ENCODE measurements at regions not wholly inside any gene's neighbourhood (a gene's known extent, or its start where the extent isn't known, plus 50 kb on each side); places are given as distances from the start of the nearest gene placed in this dataset.

DNA sequence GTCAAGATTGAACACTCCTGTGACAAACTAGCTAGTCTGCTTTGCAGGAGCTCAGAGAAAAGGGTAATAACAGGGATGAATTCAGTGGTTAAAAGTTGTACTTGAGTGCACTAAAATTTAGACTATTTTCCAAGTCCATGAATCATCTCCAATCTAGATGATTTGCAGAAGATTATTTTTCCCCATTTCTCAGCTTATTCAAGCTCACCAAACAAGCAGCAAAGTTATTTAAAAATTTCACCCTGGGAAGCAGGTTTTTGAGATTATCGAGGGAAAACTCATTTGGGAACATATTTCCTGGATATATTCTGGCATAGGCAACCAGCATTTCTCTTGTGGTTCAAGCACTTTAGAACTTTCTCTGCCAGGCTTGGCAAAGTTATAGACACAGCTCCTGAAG, 311.4 kb downstream of the TLE1 start:
- Histone ChIP-seq H3K36me3 (no peaks in the 10 kb centered on the region), H3K4me1 (no peaks in the 10 kb centered on the region), H3K27me3 (no peaks in the 10 kb centered on the region), H3K4me3 (no peak overlapping the region), H3K9me3 (no peaks in the 10 kb centered on the region), H3K27ac (no peak overlapping the region)
- ATAC-seq, result no peak
- TF ChIP-seq, protein P1, sequence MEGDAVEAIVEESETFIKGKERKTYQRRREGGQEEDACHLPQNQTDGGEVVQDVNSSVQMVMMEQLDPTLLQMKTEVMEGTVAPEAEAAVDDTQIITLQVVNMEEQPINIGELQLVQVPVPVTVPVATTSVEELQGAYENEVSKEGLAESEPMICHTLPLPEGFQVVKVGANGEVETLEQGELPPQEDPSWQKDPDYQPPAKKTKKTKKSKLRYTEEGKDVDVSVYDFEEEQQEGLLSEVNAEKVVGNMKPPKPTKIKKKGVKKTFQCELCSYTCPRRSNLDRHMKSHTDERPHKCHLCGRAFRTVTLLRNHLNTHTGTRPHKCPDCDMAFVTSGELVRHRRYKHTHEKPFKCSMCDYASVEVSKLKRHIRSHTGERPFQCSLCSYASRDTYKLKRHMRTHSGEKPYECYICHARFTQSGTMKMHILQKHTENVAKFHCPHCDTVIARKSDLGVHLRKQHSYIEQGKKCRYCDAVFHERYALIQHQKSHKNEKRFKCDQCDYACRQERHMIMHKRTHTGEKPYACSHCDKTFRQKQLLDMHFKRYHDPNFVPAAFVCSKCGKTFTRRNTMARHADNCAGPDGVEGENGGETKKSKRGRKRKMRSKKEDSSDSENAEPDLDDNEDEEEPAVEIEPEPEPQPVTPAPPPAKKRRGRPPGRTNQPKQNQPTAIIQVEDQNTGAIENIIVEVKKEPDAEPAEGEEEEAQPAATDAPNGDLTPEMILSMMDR (IDR thresholded peaks at IDR 0.05), result no peak
- TF ChIP-seq POLR2AphosphoS5 (IDR thresholded peaks at IDR 0.05) (no peak), POLR2A (IDR thresholded peaks at IDR 0.05) (no peak), EP300 (IDR thresholded peaks at IDR 0.05) (no peak)
- WGBS, 2 donors (ENCODE audit: low coverage in 1 of 2), result 71 to 75% methylated on average over 1 of the region's 1 CpG

DNA sequence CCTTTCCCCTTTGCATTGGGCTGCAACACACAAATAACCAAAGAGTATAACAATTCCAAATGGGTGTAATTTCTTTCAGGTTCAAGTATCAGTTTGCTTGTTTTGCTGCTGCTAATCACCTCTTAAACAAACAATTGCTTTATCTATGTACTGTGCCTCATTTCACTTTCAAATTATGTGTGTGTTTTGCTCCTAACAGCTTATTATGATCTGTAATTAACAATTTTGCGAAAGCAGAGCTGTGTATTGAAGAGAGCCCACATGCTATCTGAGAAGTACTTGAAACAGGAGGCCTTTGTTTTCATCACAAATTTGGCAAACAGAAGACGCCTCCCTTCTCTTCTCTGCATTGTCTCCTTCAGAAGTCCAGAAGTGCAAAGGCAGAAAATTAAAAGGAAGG, 312.0 kb downstream of the TLE1 start:
- no peaks in the 10 kb centered on the region for H3K4me1 ChIP-seq
- 75 to 100% methylated on average over 1 to 2 of the region's 2 CpGs for WGBS, 2 donors (ENCODE audit: low coverage in 1 of 2)
- H3K27ac ChIP-seq, result no peak overlapping the region
- TF ChIP-seq, protein P1 (IDR thresholded peaks at IDR 0.05), result no peak
- TF ChIP-seq POLR2AphosphoS5 (IDR thresholded peaks at IDR 0.05), result no peak
- H3K9me3 ChIP-seq, result no peaks in the 10 kb centered on the region
- ATAC-seq, result no peak
- H3K4me3 ChIP-seq, result no peak overlapping the region
- H3K27me3 ChIP-seq, result no peaks in the 10 kb centered on the region
- no peaks in the 10 kb centered on the region for H3K36me3 ChIP-seq

DNA sequence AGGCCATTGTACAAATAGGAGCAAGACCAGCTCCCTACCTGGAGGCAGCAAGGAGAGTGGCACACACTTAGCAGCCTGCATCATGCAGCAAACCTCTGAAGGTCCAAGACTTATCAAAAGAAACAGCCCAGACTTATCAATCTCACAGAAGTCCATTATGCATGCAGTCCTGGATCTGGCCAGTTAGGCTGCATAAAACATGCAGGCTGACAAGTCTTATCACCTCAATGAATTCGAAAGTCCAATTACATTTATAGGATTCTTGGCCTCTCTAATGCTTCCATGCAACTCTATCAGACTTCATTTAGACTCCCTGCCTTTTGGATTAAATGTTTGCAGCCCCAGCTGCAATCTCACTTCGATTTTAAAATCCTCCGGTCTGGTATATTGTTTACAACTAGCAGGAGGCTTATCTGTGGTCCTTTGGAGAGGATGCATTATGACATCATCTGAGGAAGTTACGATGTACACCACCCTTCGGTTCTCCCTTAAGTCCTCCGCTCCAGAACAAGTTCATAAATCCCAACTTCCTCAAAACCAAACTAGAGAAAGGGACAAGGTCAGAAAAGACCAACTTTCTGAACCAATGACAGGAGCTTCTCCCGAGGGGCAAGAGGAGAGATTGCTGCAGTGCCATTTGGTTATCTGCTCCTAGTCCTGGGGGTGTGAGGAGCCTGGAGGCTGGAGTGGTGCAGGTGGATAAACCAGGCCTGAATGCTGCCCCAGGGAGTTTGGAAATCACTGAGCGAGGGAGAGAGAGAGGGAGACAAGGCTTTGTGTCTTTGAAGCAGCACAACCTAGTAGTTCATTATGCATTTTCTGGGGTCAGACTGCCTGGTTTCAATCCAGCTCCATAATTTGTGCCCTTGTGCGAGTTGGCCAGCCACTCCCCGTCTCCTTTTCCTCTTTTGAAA, 313.9 kb downstream of the TLE1 start:
- no peaks in the 10 kb centered on the region for H3K9me3 ChIP-seq
- no peaks in the 10 kb centered on the region for H3K27me3 ChIP-seq
- no peaks in the 10 kb centered on the region for H3K36me3 ChIP-seq
- ATAC-seq, result no peak
- no peak overlapping the region for H3K4me3 ChIP-seq
- no peak for TF ChIP-seq POLR2A (IDR thresholded peaks at IDR 0.05)
- no peak for TF ChIP-seq POLR2AphosphoS5 (IDR thresholded peaks at IDR 0.05)
- no peak for TF ChIP-seq EP300 (IDR thresholded peaks at IDR 0.05)
- TF ChIP-seq, protein P1 (IDR thresholded peaks at IDR 0.05), result no peak
- H3K27ac ChIP-seq, result no peak overlapping the region
- WGBS, 2 donors (ENCODE audit: low coverage in 1 of 2), result 65 to 84% methylated on average over 6 to 7 of the region's 10 CpGs
- H3K4me1 ChIP-seq, result no peaks in the 10 kb centered on the region

DNA sequence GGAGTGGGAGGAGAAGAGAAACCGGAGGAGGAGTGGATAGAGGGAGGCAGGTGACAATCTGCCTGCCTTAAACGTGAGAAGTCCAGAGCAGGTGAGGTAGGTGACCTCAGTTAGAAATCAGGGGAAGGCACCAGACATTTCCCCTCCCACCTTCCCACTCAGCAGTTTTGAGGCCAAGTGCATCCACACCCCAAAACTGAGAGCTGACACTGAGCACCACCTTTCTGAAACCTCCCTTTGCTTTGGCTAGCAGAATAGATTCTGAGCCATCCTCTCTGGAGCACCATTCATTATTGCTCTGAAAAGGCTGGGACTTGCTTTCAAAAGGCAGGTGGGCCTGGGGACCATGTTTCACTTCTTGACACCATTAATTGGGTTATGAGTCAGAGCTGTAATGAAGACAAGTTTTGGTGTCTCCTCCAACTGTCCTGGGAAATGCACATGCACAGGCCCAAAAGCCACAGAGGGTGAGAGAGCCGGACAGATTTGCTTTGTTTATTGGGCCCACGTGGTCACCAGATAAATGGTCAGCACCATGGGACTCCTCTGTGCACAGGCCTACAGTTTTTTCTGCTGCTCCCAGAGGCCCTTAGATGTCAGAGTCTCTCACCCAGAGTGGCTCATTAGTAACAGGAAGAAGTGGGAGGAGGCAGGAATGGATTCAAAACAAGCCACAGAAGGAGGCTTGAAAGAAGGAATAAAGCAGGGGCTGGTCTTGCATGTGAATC, 314.7 kb downstream of the TLE1 start:
- 74 to 95% methylated on average over 2 to 4 of the region's 4 CpGs for WGBS, 2 donors (ENCODE audit: low coverage in 1 of 2)
- TF ChIP-seq EP300 (IDR thresholded peaks at IDR 0.05), result no peak
- no peak for TF ChIP-seq POLR2A (IDR thresholded peaks at IDR 0.05)
- TF ChIP-seq POLR2AphosphoS5 (IDR thresholded peaks at IDR 0.05), result no peak
- TF ChIP-seq, protein P1 (IDR thresholded peaks at IDR 0.05), result no peak
- H3K4me1 ChIP-seq, result no peaks in the 10 kb centered on the region
- H3K9me3 ChIP-seq, result no peaks in the 10 kb centered on the region
- no peaks in the 10 kb centered on the region for H3K27me3 ChIP-seq
- H3K4me3 ChIP-seq, result no peak overlapping the region
- H3K27ac ChIP-seq, result no peak overlapping the region
- ATAC-seq, result peak; percentile 10
- H3K36me3 ChIP-seq, result no peaks in the 10 kb centered on the region
